GM06990 (cell line): ENCODE measurements at regions not wholly inside any gene's neighbourhood (a gene's known extent, or its start where the extent isn't known, plus 50 kb on each side); places are given as distances from the start of the nearest gene placed in this dataset.
"Not testable (repeated sequence)": the region's sequence is repeated elsewhere in the genome, so short reads cannot be mapped to it uniquely, and the experiment has no call there.

Source experiments
- DNase-seq: peaks from one replicate; pipeline ENCODE4 v3.0.0-alpha.2; 2011; ENCODE audit not compliant: insufficient read length; ENCODE audit errors: extremely low read depth
- H3K27me3 ChIP-seq: replicated peaks from 2 replicates; pipeline ENCODE4 v1.6.0; 2011; ENCODE audit warnings: low read length; ENCODE audit not compliant: control insufficient read depth, insufficient read depth
- H3K36me3 ChIP-seq: 2 replicates; pipeline ENCODE4 v1.5.1; 2011; ENCODE audit warnings: low read length; ENCODE audit not compliant: control insufficient read depth, insufficient read depth
- H3K4me3 ChIP-seq: replicated peaks from 2 replicates; pipeline ENCODE4 v1.5.1; 2011; ENCODE audit warnings: low read depth, mild to moderate bottlenecking, control low read depth, low read length
- CTCF ChIP-seq: IDR thresholded peaks from 2 replicates; pipeline ENCODE4 v1.5.1; 2011; ENCODE audit warnings: low read length, control low read depth, mild to moderate bottlenecking, inconsistent platforms; ENCODE audit not compliant: insufficient read depth, poor library complexity, severe bottlenecking

GRCh38 chr11:15683528-15683927, 568.8 kb downstream of the INSC start:
- H3K27me3 ChIP-seq: no peaks in the 10 kb centered on the region
- TF ChIP-seq CTCF: no peak
- no peak overlapping the region for H3K4me3 ChIP-seq
- DNase-seq: no peak
- no peaks in the 10 kb centered on the region for H3K36me3 ChIP-seq

GRCh38 chr11:15685306-15685705, 570.6 kb downstream of the INSC start:
- DNase-seq: no peak
- Histone ChIP-seq H3K36me3 (no peaks in the 10 kb centered on the region), H3K4me3 (no peak overlapping the region), H3K27me3 (no peaks in the 10 kb centered on the region)
- TF ChIP-seq CTCF: no peak

GRCh38 chr11:15686259-15686658, 571.5 kb downstream of the INSC start:
- DNase-seq, H3K4me3 ChIP-seq, H3K36me3 ChIP-seq, H3K27me3 ChIP-seq: not testable (repeated sequence)

GRCh38 chr11:15687342-15687741, 572.6 kb downstream of the INSC start:
- Histone ChIP-seq H3K36me3 (no peaks in the 10 kb centered on the region), H3K4me3 (no peak overlapping the region), H3K27me3 (no peaks in the 10 kb centered on the region)
- DNase-seq: no peak
- no peak for TF ChIP-seq CTCF

GRCh38 chr11:15688351-15688792, 573.6 kb downstream of the INSC start:
- no peaks in the 10 kb centered on the region for H3K36me3 ChIP-seq
- no peaks in the 10 kb centered on the region for H3K27me3 ChIP-seq
- no peak overlapping the region for H3K4me3 ChIP-seq
- no peak for DNase-seq
- no peak for TF ChIP-seq CTCF

- no peaks in the 10 kb centered on the region for H3K36me3 ChIP-seq
- DNase-seq: no peak
- no peaks in the 10 kb centered on the region for H3K27me3 ChIP-seq
- no peak overlapping the region for H3K4me3 ChIP-seq
- TF ChIP-seq CTCF: no peak
Measured at GRCh38 chr11:15690320-15690719, 575.6 kb downstream of the INSC start.
